H1 (cell line): ENCODE measurements at regions not wholly inside any gene's neighbourhood (a gene's known extent, or its start where the extent isn't known, plus 50 kb on each side); places are given as distances from the start of the nearest gene placed in this dataset.

Source experiments
- CTCF ChIA-PET: fragments of 300-600 bp; sonication (Branson Sonifier 250); formaldehyde crosslinking; loops from one replicate; lab custom pipeline; 2021; ENCODE audit not compliant: partially characterized antibody; lab: Charles Lee
- POLR2A ChIA-PET: fragments of 300-600 bp; sonication (Branson Sonifier 250); formaldehyde crosslinking; loops from one replicate; lab custom pipeline; 2021; ENCODE audit warnings: inconsistent platforms; ENCODE audit not compliant: partially characterized antibody; lab: Charles Lee
- DNase-seq, 2 experiments: peaks; one replicate each; pipeline versions ENCODE4 v3.0.0 to v3.0.0-alpha.2; 2010 to 2022; ENCODE audit warnings: low spot score in 2 of 2, low read depth in 1 of 2, mixed read lengths in 1 of 2
- FAIRE-seq: peaks from 2 replicates; lab custom pipeline; 2011; peaks lifted over from hg19 to GRCh38; lab: Jason Lieb, UNC
- H2AFZ ChIP-seq: 2 replicates; pipeline ENCODE4 v1.8.1; 2012; ENCODE audit warnings: low read length, inconsistent platforms
- H2AK5ac ChIP-seq: 2 replicates; pipeline ENCODE4 v1.6.1; 2013; ENCODE audit warnings: low read depth, low read length
- H2BK120ac ChIP-seq: replicated peaks from 2 replicates; pipeline ENCODE3; 2013; ENCODE audit warnings: low read depth, low read length, inconsistent platforms
- H2BK12ac ChIP-seq: 2 replicates; pipeline ENCODE4 v1.6.1; 2013; ENCODE audit warnings: low read depth, low read length
- H2BK15ac ChIP-seq: 2 replicates; pipeline ENCODE4 v1.6.1; 2013; ENCODE audit warnings: low read length
- H2BK20ac ChIP-seq: 2 replicates; pipeline ENCODE4 v1.6.1; 2013; ENCODE audit warnings: low read length
- H2BK5ac ChIP-seq: 2 replicates; pipeline ENCODE4 v1.6.1; 2013; ENCODE audit warnings: low read depth, low read length
- H3K14ac ChIP-seq: 2 replicates; pipeline ENCODE4 v1.6.1; 2013; ENCODE audit warnings: inconsistent platforms; ENCODE audit not compliant: insufficient read length
- H3K18ac ChIP-seq: 2 replicates; pipeline ENCODE4 v1.6.1; 2013; ENCODE audit warnings: low read length; ENCODE audit errors: extremely low read depth
- H3K23ac ChIP-seq: 2 replicates; pipeline ENCODE4 v1.6.1; 2013; ENCODE audit warnings: inconsistent platforms; ENCODE audit not compliant: insufficient read length
- H3K23me2 ChIP-seq: 2 replicates; pipeline ENCODE4 v1.6.1; 2013; ENCODE audit warnings: low read depth, low read length
- H3K27ac ChIP-seq: 2 replicates; pipeline ENCODE4 v1.6.1; 2011; ENCODE audit warnings: low read depth, low read length, inconsistent platforms
- H3K27me3 ChIP-seq, 4 experiments: replicated peaks in 1 of 4; 1 replicate in 1 of 4; 2 replicates in 3 of 4; pipeline versions ENCODE4 v1.6.1 to v1.8.1; 2011 to 2013; ENCODE audit warnings: low read length in 3 of 4, mild to moderate bottlenecking in 3 of 4, inconsistent platforms in 2 of 4, mixed read lengths in 2 of 4, moderate library complexity in 1 of 4; ENCODE audit not compliant: control insufficient read depth in 3 of 4, insufficient read depth in 3 of 4; ENCODE audit errors: extremely low read depth in 1 of 4
- H3K36me3 ChIP-seq, 4 experiments: 2 replicates each; pipeline versions ENCODE4 v1.6.1 to v1.8.1; 2011 to 2013; ENCODE audit warnings: mild to moderate bottlenecking in 4 of 4, low read length in 3 of 4, moderate library complexity in 2 of 4, control low read depth in 1 of 4, inconsistent platforms in 1 of 4; ENCODE audit not compliant: insufficient read depth in 4 of 4, control insufficient read depth in 2 of 4
- H3K4ac ChIP-seq: replicated peaks from 2 replicates; pipeline ENCODE3; 2013; ENCODE audit warnings: low read length, low read depth, mixed read lengths, inconsistent platforms; ENCODE audit not compliant: insufficient read length
- H3K4me1 ChIP-seq, 4 experiments: replicated peaks in 1 of 4; 1 replicate in 1 of 4; 2 replicates in 3 of 4; pipeline versions ENCODE4 v1.6.1 to v1.8.1; 2011 to 2013; ENCODE audit warnings: low read length in 3 of 4, inconsistent platforms in 2 of 4, mixed read lengths in 1 of 4; ENCODE audit not compliant: insufficient read depth in 4 of 4, control insufficient read depth in 3 of 4
- H3K4me2 ChIP-seq, 2 experiments: 2 replicates each; pipeline versions ENCODE4 v1.6.1 to v1.8.1; 2011 to 2013; ENCODE audit warnings: low read depth in 2 of 2, low read length in 2 of 2, control low read depth in 1 of 2, inconsistent platforms in 1 of 2, mild to moderate bottlenecking in 1 of 2; ENCODE audit not compliant: insufficient read depth in 1 of 2
- H3K4me3 ChIP-seq, 4 experiments: fragments of 200-600, 300-600 bp in 1 of 4; sonication (generic), shearing (Covaris generic), sonication (Bioruptor Twin) in 1 of 4; 2 replicates each; pipeline versions ENCODE4 v1.5.1 to v1.8.1; 2011 to 2016; ENCODE audit warnings: low read length in 4 of 4, low read depth in 3 of 4, control low read depth in 2 of 4, inconsistent platforms in 2 of 4, mild to moderate bottlenecking in 2 of 4, mixed read lengths in 1 of 4, moderate library complexity in 1 of 4; ENCODE audit not compliant: insufficient read depth in 2 of 4; ENCODE audit errors: extremely low read depth in 1 of 4
- H3K56ac ChIP-seq: replicated peaks from 2 replicates; pipeline ENCODE3; 2013; ENCODE audit warnings: low read depth, mild to moderate bottlenecking, mixed read lengths, low read length, inconsistent platforms; ENCODE audit not compliant: insufficient read length
- H3K79me1 ChIP-seq: 2 replicates; pipeline ENCODE4 v1.6.1; 2013; ENCODE audit warnings: low read depth, low read length, control low read depth
- H3K79me2 ChIP-seq, 2 experiments: 2 replicates each; pipeline versions ENCODE4 v1.6.1 to v1.8.1; 2012 to 2013; ENCODE audit warnings: low read length in 2 of 2, mild to moderate bottlenecking in 2 of 2, inconsistent platforms in 1 of 2; ENCODE audit not compliant: insufficient read depth in 2 of 2, control insufficient read depth in 1 of 2
- H3K9ac ChIP-seq, 4 experiments: replicated peaks in 1 of 4; 1 replicate in 1 of 4; 2 replicates in 3 of 4; pipeline versions ENCODE4 v1.6.1 to v1.8.1; 2011 to 2013; ENCODE audit warnings: low read depth in 3 of 4, low read length in 3 of 4, control low read depth in 2 of 4, mild to moderate bottlenecking in 2 of 4, moderate library complexity in 2 of 4, inconsistent platforms in 1 of 4; ENCODE audit errors: extremely low read depth in 1 of 4
- H3K9me3 ChIP-seq, 2 experiments: 2 replicates each; pipeline versions ENCODE4 v1.6.1 to v1.8.1; 2012 to 2013; ENCODE audit warnings: mild to moderate bottlenecking in 2 of 2, moderate library complexity in 2 of 2, control low read depth in 1 of 2, inconsistent platforms in 1 of 2, low read depth in 1 of 2, low read length in 1 of 2, mixed read lengths in 1 of 2; ENCODE audit not compliant: insufficient read depth in 2 of 2
- H4K20me1 ChIP-seq, 2 experiments: replicated peaks in 1 of 2; 2 replicates each; pipeline versions ENCODE3 to v1.8.1; 2011 to 2013; ENCODE audit warnings: inconsistent platforms in 2 of 2, low read length in 2 of 2, mild to moderate bottlenecking in 1 of 2; ENCODE audit not compliant: insufficient read depth in 2 of 2, control insufficient read depth in 1 of 2
- H4K5ac ChIP-seq: 2 replicates; pipeline ENCODE4 v1.6.1; 2013; ENCODE audit warnings: low read length, low read depth, mixed read lengths, inconsistent platforms; ENCODE audit not compliant: insufficient read length
- H4K8ac ChIP-seq: 2 replicates; pipeline ENCODE4 v1.8.0; 2013; ENCODE audit warnings: mild to moderate bottlenecking, moderate library complexity, low read length, inconsistent platforms; ENCODE audit not compliant: insufficient read depth; ENCODE audit errors: extremely low read depth
- H4K91ac ChIP-seq: replicated peaks from 2 replicates; pipeline ENCODE3; 2013; ENCODE audit warnings: low read length, mixed read lengths, inconsistent platforms; ENCODE audit not compliant: insufficient read length
- ATF2 ChIP-seq: IDR thresholded peaks from 2 replicates; pipeline ENCODE4 v1.6.1; 2012; ENCODE audit warnings: low read length, inconsistent platforms
- BACH1 ChIP-seq: IDR thresholded peaks from 2 replicates; pipeline ENCODE4 v1.6.1; 2012; ENCODE audit warnings: low read length, improper control_type of control experiment
- CHD2 ChIP-seq: IDR thresholded peaks from 2 replicates; pipeline ENCODE4 v1.6.1; 2012; ENCODE audit warnings: low read length, improper control_type of control experiment
- CREB1 ChIP-seq: IDR thresholded peaks from 2 replicates; pipeline ENCODE4 v1.6.1; 2012; ENCODE audit warnings: inconsistent platforms
- CTCF ChIP-seq, 3 experiments: IDR thresholded peaks; 1 replicate in 2 of 3; 2 replicates in 1 of 3; pipeline versions ENCODE4 v1.5.1 to v1.6.1; 2011; ENCODE audit warnings: low read length in 3 of 3, mild to moderate bottlenecking in 3 of 3, inconsistent platforms in 2 of 3, low read depth in 1 of 3, moderate library complexity in 1 of 3; ENCODE audit not compliant: insufficient read depth in 1 of 3; ENCODE audit errors: control extremely low read depth in 1 of 3
- EZH2 ChIP-seq: fragments of 200-600 bp; sonication (generic); IDR thresholded peaks from 2 replicates; pipeline ENCODE4 v1.7.1; 2012; ENCODE audit warnings: low read depth, mild to moderate bottlenecking, moderate library complexity, low read length, inconsistent platforms; ENCODE audit not compliant: severe bottlenecking
- NANOG ChIP-seq: IDR thresholded peaks from 2 replicates; pipeline ENCODE4 v1.6.1; 2011; ENCODE audit warnings: low read length, low read depth, mild to moderate bottlenecking, inconsistent platforms; ENCODE audit not compliant: insufficient read depth, poor library complexity, severe bottlenecking
- RNF2 ChIP-seq: fragments of 200-900, 300-1000 bp; sonication (generic); IDR thresholded peaks from 2 replicates; pipeline ENCODE4 v1.7.1; 2016; ENCODE audit warnings: borderline replicate concordance, low read depth, mild to moderate bottlenecking, antibody characterized with exemption, low read length; ENCODE audit not compliant: poor library complexity, severe bottlenecking; ENCODE audit errors: missing control alignments
- SIRT6 ChIP-seq: IDR thresholded peaks from one replicate; pipeline ENCODE4 v1.7.1; 2012; ENCODE audit warnings: low read length, inconsistent platforms
- SP2 ChIP-seq: IDR thresholded peaks from 2 replicates; pipeline ENCODE4 v1.6.1; 2012; ENCODE audit warnings: mild to moderate bottlenecking, low read length, inconsistent platforms
- WGBS, 2 experiments: shearing (Covaris generic) in 1 of 2; methylation state at CpG; one replicate each; pipeline versions ENCODE4 v1.1.6 to v1.1.7; 2013 to 2015; ENCODE audit warnings: low lambda C conversion rate in 2 of 2, mixed read lengths in 2 of 2, inconsistent platforms in 1 of 2, low coverage in 1 of 2, missing lambda C conversion rate in 1 of 2; ENCODE audit not compliant: insufficient replicate concordance in 2 of 2, insufficient coverage in 1 of 2, insufficient read length in 1 of 2; ENCODE audit errors: extremely low coverage in 1 of 2, missing lambda C conversion rate in 1 of 2; 5-methylcytosine and 5-hydroxymethylcytosine counted together

GRCh38 chr18:25736516-25736915 is 353.9 kb downstream of the SS18 start:
- ChIA-PET CTCF (no interaction called here), POLR2A (no interaction called here)
- H3K79me2 ChIP-seq = no peaks in the 10 kb centered on the region
- peaks cover 5 to 10% (median 8%) of the 10 kb centered on the region in 4 experiments; a peak in 6 of 7 replicates for H3K4me1 ChIP-seq
- no peak overlapping the region for H3K14ac ChIP-seq
- H3K4me3 ChIP-seq = no peak overlapping the region
- no peak overlapping the region for H3K56ac ChIP-seq
- H2BK15ac ChIP-seq = no peak overlapping the region
- H2BK120ac ChIP-seq = no peak overlapping the region
- no peak overlapping the region for H3K18ac ChIP-seq
- H3K9ac ChIP-seq = no peak overlapping the region
- H2BK12ac ChIP-seq = no peak overlapping the region
- no peak overlapping the region for H2AFZ ChIP-seq
- H3K4me2 ChIP-seq = no peak overlapping the region
- no peak overlapping the region for H2BK5ac ChIP-seq
- no peak overlapping the region for H4K5ac ChIP-seq
- H3K27ac ChIP-seq = no peak overlapping the region
- WGBS, 2 experiments = 89% methylated on average over 5 of the region's 5 CpGs; no CpG with 5 or more reads in 1 of the 2 experiments
- no peaks in the 10 kb centered on the region for H3K9me3 ChIP-seq
- TF ChIP-seq NANOG (no peak), ATF2 (no peak), CREB1 (no peak), EZH2 (no peak), SIRT6 (no peak), CTCF (IDR thresholded peaks at IDR 0.05; ENCODE audit: control extremely low read depth in 1 of 3, insufficient read depth in 1 of 3, low read depth in 1 of 3, low read length in 3 of 3) (no peak), CHD2 (no peak), SP2 (no peak), RNF2 (no peak), BACH1 (no peak)
- H3K4ac ChIP-seq = no peak overlapping the region
- H3K36me3 ChIP-seq = no peaks in the 10 kb centered on the region
- peaks cover 4 to 40% (median 20%) of the 10 kb centered on the region in 4 experiments for H3K27me3 ChIP-seq
- no peak overlapping the region for H3K23ac ChIP-seq
- no peaks in the 10 kb centered on the region for H3K23me2 ChIP-seq
- DNase-seq (no peak), FAIRE-seq (no peak)
- H3K79me1 ChIP-seq = no peaks in the 10 kb centered on the region
- no peak overlapping the region for H2AK5ac ChIP-seq
- H4K20me1 ChIP-seq = no peaks in the 10 kb centered on the region
- no peak overlapping the region for H2BK20ac ChIP-seq
- H4K91ac ChIP-seq = no peak overlapping the region
- no peak overlapping the region for H4K8ac ChIP-seq
